SK-N-SH (cell line): ENCODE measurements at regions not wholly inside any gene's neighbourhood (a gene's known extent, or its start where the extent isn't known, plus 50 kb on each side); places are given as distances from the start of the nearest gene placed in this dataset.

Source experiments
- CTCF ChIA-PET: fragments of 300-600, 350-600 bp; formaldehyde crosslinking; extraction: SDS; loops from one replicate; lab custom pipeline; 2021; lab: Yijun Ruan, JAX
- POLR2A ChIA-PET: fragments of 350-600 bp; sonication (Branson Sonifier 250); formaldehyde crosslinking; extraction: SDS; loops from one replicate; lab custom pipeline; 2020; ENCODE audit warnings: antibody characterized with exemption, inconsistent platforms; lab: Yijun Ruan, JAX
- DNase-seq: peaks from one replicate; pipeline ENCODE4 v3.0.0; 2012
- H2AFZ ChIP-seq: fragments of 200-600 bp; sonication (generic); 2 replicates; pipeline ENCODE4 v1.8.1; 2016; ENCODE audit warnings: antibody characterized with exemption, mild to moderate bottlenecking, low read depth
- H3F3A ChIP-seq: fragments of 200-600 bp; sonication (generic); replicated peaks from 2 replicates; pipeline ENCODE3; 2016; ENCODE audit warnings: antibody characterized with exemption, mild to moderate bottlenecking; ENCODE audit not compliant: insufficient read depth
- H3K27ac ChIP-seq, 2 experiments: fragments of 200-500 bp in 1 of 2; fragments of 200-600 bp in 1 of 2; sonication (Bioruptor generic) in 1 of 2; sonication (generic), shearing (Covaris generic) in 1 of 2; 2 replicates each; pipeline versions ENCODE4 v1.5.1 to v1.6.1; 2014 to 2016; ENCODE audit warnings: low read depth in 2 of 2, inconsistent platforms in 1 of 2, low read length in 1 of 2, mild to moderate bottlenecking in 1 of 2, mixed read lengths in 1 of 2
- H3K27me3 ChIP-seq: fragments of 200-600 bp; sonication (generic), shearing (Covaris generic); 2 replicates; pipeline ENCODE4 v1.6.1; 2016; ENCODE audit warnings: mixed run types; ENCODE audit not compliant: insufficient read depth
- H3K36me3 ChIP-seq, 2 experiments: fragments of 200-500 bp in 1 of 2; fragments of 200-600 bp in 1 of 2; sonication (Bioruptor generic) in 1 of 2; sonication (generic) in 1 of 2; replicated peaks in 1 of 2; 2 replicates each; pipeline versions ENCODE3 to v1.5.1; 2014 to 2016; ENCODE audit warnings: low read length in 1 of 2, mild to moderate bottlenecking in 1 of 2; ENCODE audit not compliant: insufficient read depth in 2 of 2, control insufficient read depth in 1 of 2
- H3K4me1 ChIP-seq, 2 experiments: fragments of 200-500 bp in 1 of 2; fragments of 200-600 bp in 1 of 2; sonication (Bioruptor generic) in 1 of 2; sonication (generic), shearing (Covaris generic) in 1 of 2; 2 replicates each; pipeline versions ENCODE4 v1.5.1 to v1.6.1; 2014 to 2016; ENCODE audit warnings: low read depth in 1 of 2, low read length in 1 of 2, mixed run types in 1 of 2; ENCODE audit not compliant: insufficient read depth in 2 of 2, control insufficient read depth in 1 of 2
- H3K4me2 ChIP-seq: fragments of 200-600 bp; sonication (generic), shearing (Covaris generic); 2 replicates; pipeline ENCODE4 v1.6.1; 2017; ENCODE audit warnings: mixed run types
- H3K4me3 ChIP-seq, 2 experiments: fragments of 200-500 bp in 1 of 2; fragments of 200-600 bp in 1 of 2; sonication (Bioruptor generic) in 1 of 2; sonication (generic), shearing (Covaris generic) in 1 of 2; 2 replicates each; pipeline versions ENCODE4 v1.5.1 to v1.8.1; 2014 to 2016; ENCODE audit warnings: low read depth in 2 of 2, inconsistent platforms in 1 of 2, low read length in 1 of 2, mild to moderate bottlenecking in 1 of 2, mixed read lengths in 1 of 2, moderate library complexity in 1 of 2
- H3K79me2 ChIP-seq: fragments of 200-600 bp; sonication (generic); 2 replicates; pipeline ENCODE4 v1.8.1; 2017; ENCODE audit warnings: mild to moderate bottlenecking; ENCODE audit not compliant: insufficient read depth
- H3K9ac ChIP-seq: fragments of 200-600 bp; sonication (generic); 2 replicates; pipeline ENCODE4 v1.6.1; 2017; ENCODE audit warnings: mixed run types
- H3K9me2 ChIP-seq: fragments of 200-600 bp; sonication (generic); 2 replicates; pipeline ENCODE4 v1.6.1; 2017; ENCODE audit warnings: mixed run types
- H3K9me3 ChIP-seq: fragments of 200-600 bp; sonication (generic); 2 replicates; pipeline ENCODE4 v1.6.1; 2017; ENCODE audit warnings: mixed run types, mild to moderate bottlenecking, moderate library complexity
- H4K20me1 ChIP-seq: fragments of 200-600 bp; sonication (generic); 2 replicates; pipeline ENCODE4 v1.6.1; 2017; ENCODE audit warnings: mild to moderate bottlenecking, mixed run types; ENCODE audit not compliant: insufficient read depth
- ELF1 ChIP-seq: IDR thresholded peaks from 2 replicates; pipeline ENCODE4 v1.4.0; 2012
- JUND ChIP-seq: IDR thresholded peaks from 2 replicates; pipeline ENCODE4 v1.4.0; 2012
- MEF2A ChIP-seq: IDR thresholded peaks from 2 replicates; pipeline ENCODE4 v1.4.0; 2012; ENCODE audit warnings: low read depth, borderline replicate concordance
- NRF1 ChIP-seq: IDR thresholded peaks from 2 replicates; pipeline ENCODE4 v1.6.1; 2012; ENCODE audit warnings: low read depth, mild to moderate bottlenecking, low read length
- POLR2AphosphoS5 ChIP-seq: IDR thresholded peaks from 2 replicates; pipeline ENCODE4 v1.6.1; 2012; ENCODE audit warnings: low read depth, low read length
- RAD21 ChIP-seq: IDR thresholded peaks from 2 replicates; pipeline ENCODE4 v1.6.1; 2012; ENCODE audit warnings: mild to moderate bottlenecking, low read length
- RXRA ChIP-seq: IDR thresholded peaks from 2 replicates; pipeline ENCODE4 v1.4.0; 2012; ENCODE audit warnings: low read depth, mild to moderate bottlenecking, borderline replicate concordance
- TEAD4 ChIP-seq: IDR thresholded peaks from 2 replicates; pipeline ENCODE4 v1.4.0; 2012; ENCODE audit warnings: mild to moderate bottlenecking, borderline replicate concordance; ENCODE audit not compliant: insufficient read depth
- USF2 ChIP-seq: fragments of 150-350 bp; IDR thresholded peaks from 2 replicates; pipeline ENCODE4 v1.6.1; 2017; ENCODE audit warnings: antibody characterized with exemption, low read length, low read depth, borderline replicate concordance
- YY1 ChIP-seq: IDR thresholded peaks from 2 replicates; pipeline ENCODE4 v1.4.0; 2012; ENCODE audit warnings: low read depth, mild to moderate bottlenecking
- ZBTB33 ChIP-seq: IDR thresholded peaks from 2 replicates; pipeline ENCODE4 v1.4.0; 2012; ENCODE audit warnings: low read depth, borderline replicate concordance
- whole genome bisulfite sequencing: methylation state at CpG from one replicate; pipeline ENCODE4 v1.1.6; 2017; ENCODE audit warnings: low lambda C conversion rate; 5-methylcytosine and 5-hydroxymethylcytosine counted together
- TF ChIP-seq, protein P1 (sequence below): IDR thresholded peaks from 2 replicates; pipeline ENCODE4 v1.4.0; 2012; ENCODE audit warnings: low read depth, borderline replicate concordance
- TF ChIP-seq, protein P2 (sequence below): fragments of 150-350 bp; IDR thresholded peaks from 2 replicates; pipeline ENCODE4 v1.6.1; 2016; ENCODE audit warnings: mild to moderate bottlenecking, low read depth, low read length
- TF ChIP-seq, protein P3 (sequence below): fragments of 200-600 bp; sonication (generic); IDR thresholded peaks from 2 replicates; pipeline ENCODE4 v1.6.1; 2017; ENCODE audit warnings: antibody characterized with exemption, mild to moderate bottlenecking, moderate library complexity

- ChIA-PET POLR2A (no interaction called here), CTCF (no interaction called here)
- Histone ChIP-seq H3K4me3 (no peak overlapping the region), H3F3A (no peaks in the 10 kb centered on the region), H3K9me3 (no peaks in the 10 kb centered on the region), H3K79me2 (no peaks in the 10 kb centered on the region), H3K9me2 (no peaks in the 10 kb centered on the region), H4K20me1 (no peaks in the 10 kb centered on the region), H3K27ac (no peak overlapping the region), H2AFZ (no peak overlapping the region), H3K27me3 (peaks cover 10% of the 10 kb centered on the region; the same call in 1 of the 2 replicates), H3K4me1 (peaks cover 0 to 18% of the 10 kb centered on the region in 2 experiments; a peak in 1 of 4 replicates), H3K36me3 (no peaks in the 10 kb centered on the region), H3K9ac (no peak overlapping the region), H3K4me2 (no peak overlapping the region)
- no peak for DNase-seq
- TF ChIP-seq ZBTB33 (no peak), NRF1 (no peak), ELF1 (no peak), POLR2AphosphoS5 (no peak), MEF2A (no peak), YY1 (no peak), RAD21 (no peak), RXRA (no peak), JUND (no peak), TEAD4 (no peak)
- TF ChIP-seq, protein P1, sequence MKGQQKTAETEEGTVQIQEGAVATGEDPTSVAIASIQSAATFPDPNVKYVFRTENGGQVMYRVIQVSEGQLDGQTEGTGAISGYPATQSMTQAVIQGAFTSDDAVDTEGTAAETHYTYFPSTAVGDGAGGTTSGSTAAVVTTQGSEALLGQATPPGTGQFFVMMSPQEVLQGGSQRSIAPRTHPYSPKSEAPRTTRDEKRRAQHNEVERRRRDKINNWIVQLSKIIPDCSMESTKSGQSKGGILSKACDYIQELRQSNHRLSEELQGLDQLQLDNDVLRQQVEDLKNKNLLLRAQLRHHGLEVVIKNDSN = no peak
- WGBS = 63% methylated on average over 6 of the region's 6 CpGs
These were observed 476.2 kb upstream of the SULF2 start for GRCh38 chr20:48261398-48261910.

DNA sequence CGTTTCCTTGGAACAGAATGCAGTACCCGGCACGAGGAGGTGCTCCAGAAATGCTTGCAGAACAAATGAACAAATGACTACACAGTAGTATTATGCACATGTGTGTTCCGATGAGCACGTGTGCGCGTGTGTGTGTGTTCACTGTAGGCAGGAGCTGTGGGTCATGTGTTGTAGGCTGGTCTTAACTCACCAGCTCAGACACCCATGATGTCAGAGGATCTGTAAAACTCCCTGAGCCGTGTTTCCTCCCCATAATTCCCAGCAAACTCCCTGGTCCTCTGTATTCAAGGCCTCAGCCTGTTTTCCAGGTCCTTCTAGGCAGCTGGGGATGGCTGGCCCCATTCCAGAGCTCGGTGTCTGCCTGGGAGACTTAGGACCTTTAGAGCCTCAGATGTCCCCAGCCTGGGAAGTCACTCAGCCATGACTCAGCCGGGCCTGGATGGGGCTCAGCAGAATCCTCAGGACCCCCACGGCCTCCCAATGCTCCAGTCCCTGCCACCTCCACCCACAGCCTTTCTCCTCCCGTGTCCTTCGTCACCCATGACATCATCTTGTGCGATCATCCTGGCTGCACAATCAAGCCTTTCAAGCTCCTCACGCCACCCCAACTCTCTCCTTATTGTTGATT is 475.0 kb upstream of the SULF2 start:
- 65% methylated on average over 13 of the region's 15 CpGs for WGBS
- Histone ChIP-seq H3K9me3 (no peaks in the 10 kb centered on the region; the same call in 1 of the 2 replicates), H3K36me3 (no peaks in the 10 kb centered on the region), H3K9ac (no peak overlapping the region), H3K79me2 (no peaks in the 10 kb centered on the region), H3K4me2 (no peak overlapping the region), H3F3A (no peaks in the 10 kb centered on the region), H3K4me3 (no peak overlapping the region), H3K27ac (no peak overlapping the region), H3K9me2 (no peaks in the 10 kb centered on the region), H3K27me3 (peaks cover 10% of the 10 kb centered on the region; the same call in 1 of the 2 replicates), H3K4me1 (peaks cover 0 to 18% of the 10 kb centered on the region in 2 experiments; a peak in 1 of 4 replicates), H4K20me1 (no peaks in the 10 kb centered on the region), H2AFZ (no peak overlapping the region)
- POLR2A ChIA-PET = no interaction called here
- CTCF ChIA-PET = interaction anchor here (0.9 to 1.4 kb wide), 2 partner anchors 70 to 360 kb away, joined by 3 to 4 read pairs; no protein-coding TSS in a partner anchor
- peak; percentile 39 for DNase-seq
- TF ChIP-seq, protein P2, sequence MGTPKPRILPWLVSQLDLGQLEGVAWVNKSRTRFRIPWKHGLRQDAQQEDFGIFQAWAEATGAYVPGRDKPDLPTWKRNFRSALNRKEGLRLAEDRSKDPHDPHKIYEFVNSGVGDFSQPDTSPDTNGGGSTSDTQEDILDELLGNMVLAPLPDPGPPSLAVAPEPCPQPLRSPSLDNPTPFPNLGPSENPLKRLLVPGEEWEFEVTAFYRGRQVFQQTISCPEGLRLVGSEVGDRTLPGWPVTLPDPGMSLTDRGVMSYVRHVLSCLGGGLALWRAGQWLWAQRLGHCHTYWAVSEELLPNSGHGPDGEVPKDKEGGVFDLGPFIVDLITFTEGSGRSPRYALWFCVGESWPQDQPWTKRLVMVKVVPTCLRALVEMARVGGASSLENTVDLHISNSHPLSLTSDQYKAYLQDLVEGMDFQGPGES = no peak
- TF ChIP-seq POLR2AphosphoS5 (no peak), ZBTB33 (no peak), USF2 (no peak)
- TF ChIP-seq, protein P1 = no peak
- TF ChIP-seq, protein P3, sequence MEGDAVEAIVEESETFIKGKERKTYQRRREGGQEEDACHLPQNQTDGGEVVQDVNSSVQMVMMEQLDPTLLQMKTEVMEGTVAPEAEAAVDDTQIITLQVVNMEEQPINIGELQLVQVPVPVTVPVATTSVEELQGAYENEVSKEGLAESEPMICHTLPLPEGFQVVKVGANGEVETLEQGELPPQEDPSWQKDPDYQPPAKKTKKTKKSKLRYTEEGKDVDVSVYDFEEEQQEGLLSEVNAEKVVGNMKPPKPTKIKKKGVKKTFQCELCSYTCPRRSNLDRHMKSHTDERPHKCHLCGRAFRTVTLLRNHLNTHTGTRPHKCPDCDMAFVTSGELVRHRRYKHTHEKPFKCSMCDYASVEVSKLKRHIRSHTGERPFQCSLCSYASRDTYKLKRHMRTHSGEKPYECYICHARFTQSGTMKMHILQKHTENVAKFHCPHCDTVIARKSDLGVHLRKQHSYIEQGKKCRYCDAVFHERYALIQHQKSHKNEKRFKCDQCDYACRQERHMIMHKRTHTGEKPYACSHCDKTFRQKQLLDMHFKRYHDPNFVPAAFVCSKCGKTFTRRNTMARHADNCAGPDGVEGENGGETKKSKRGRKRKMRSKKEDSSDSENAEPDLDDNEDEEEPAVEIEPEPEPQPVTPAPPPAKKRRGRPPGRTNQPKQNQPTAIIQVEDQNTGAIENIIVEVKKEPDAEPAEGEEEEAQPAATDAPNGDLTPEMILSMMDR = no peak
